Activated T-helper 9 cell treated with anti-CD3 and anti-CD28 coated beads, Interleukin-2, amount 50 U/mL, for 16 hours (primary cell): ENCODE measurements at regions not wholly inside any gene's neighbourhood (a gene's known extent, or its start where the extent isn't known, plus 50 kb on each side); places are given as distances from the start of the nearest gene placed in this dataset.

ENCODE experiments used
- DNase-seq: peaks from one replicate; pipeline ENCODE4 v3.0.0-alpha.2; 2020; ENCODE audit warnings: low read depth

GRCh38 chr15:67000896-67001295, 64.5 kb upstream of the SMAD3 start:
- no peak for DNase-seq

DNA sequence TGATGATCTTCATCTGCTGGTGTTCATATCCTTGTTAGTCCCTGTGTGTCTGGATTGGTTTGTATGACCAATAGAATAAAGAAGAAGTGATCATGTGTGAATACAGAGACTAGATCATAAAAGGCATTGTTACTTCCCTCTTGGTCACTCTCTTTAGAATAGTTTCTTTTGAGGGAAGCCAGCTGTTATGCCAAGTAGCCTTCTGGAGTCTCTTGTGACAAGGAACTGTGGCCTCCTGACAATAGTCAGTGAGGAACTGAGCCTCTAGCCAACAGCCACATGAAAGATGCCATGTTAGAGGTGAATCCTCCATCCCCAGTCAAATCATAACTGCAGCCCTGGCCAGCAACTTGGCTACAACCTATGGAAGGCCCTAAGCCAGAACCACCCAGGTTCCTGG, 63.0 kb upstream of the SMAD3 start:
- no peak for DNase-seq

GRCh38 chr15:67003586-67003985, 61.8 kb upstream of the SMAD3 start:
- DNase-seq: no peak

- DNase-seq: no peak
Measured at GRCh38 chr15:67004142-67004541, 61.3 kb upstream of the SMAD3 start.

- no peak for DNase-seq
Measured at GRCh38 chr15:67005294-67005996, 60.0 kb upstream of the SMAD3 start.

GRCh38 chr15:67006083-67007065, 59.0 kb upstream of the SMAD3 start:
- no peak for DNase-seq

DNA sequence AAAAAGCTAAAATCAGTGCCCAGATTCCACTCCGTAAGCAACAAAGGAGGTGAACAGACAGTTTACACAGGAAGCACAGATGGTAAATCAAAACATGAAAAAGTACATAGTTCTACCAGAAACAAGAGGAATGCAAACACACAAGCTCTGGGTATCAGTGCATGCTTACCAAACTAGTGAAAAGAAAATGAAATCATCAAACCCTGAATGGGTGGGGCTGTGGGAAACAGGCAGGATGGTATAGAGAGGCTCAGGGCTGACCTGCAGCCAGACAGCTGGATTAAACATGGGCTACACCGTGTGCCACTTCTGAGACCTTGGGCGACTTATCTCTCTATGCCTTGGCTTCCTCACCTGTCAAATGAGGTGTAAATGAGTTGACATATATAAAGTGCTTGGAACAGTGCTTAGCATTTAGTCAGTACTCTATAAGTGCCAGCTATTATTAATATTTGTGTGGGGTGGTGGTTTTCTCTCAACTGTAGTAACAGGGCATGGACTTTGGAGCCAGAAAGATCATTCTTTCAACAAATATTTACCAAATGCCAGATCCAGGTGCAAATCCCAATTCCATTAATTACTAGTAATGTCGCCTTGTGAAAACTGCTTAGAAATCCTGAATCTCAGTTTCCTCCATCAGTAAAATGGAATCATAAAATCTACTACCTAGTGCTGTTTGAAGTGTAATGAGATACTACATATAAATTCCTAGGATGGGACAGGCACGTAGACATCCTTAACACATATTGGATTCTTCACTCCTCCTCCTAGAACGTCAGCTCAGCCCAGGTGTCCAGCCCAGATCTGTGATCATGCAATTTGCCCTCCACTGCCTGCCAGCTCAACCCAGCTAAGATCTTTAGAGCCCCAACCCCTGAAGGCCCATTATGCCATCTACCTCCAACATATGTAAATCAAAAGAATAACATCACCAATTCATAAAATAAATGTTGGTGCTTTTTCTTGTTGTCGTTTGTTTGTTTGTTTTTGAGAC, 55.5 kb upstream of the SMAD3 start:
- DNase-seq: no peak

- DNase-seq: no peak
Measured at GRCh38 chr15:67010898-67011616, 54.3 kb upstream of the SMAD3 start.

GRCh38 chr15:67011617-67012005, 53.8 kb upstream of the SMAD3 start:
- DNase-seq: no peak

DNA sequence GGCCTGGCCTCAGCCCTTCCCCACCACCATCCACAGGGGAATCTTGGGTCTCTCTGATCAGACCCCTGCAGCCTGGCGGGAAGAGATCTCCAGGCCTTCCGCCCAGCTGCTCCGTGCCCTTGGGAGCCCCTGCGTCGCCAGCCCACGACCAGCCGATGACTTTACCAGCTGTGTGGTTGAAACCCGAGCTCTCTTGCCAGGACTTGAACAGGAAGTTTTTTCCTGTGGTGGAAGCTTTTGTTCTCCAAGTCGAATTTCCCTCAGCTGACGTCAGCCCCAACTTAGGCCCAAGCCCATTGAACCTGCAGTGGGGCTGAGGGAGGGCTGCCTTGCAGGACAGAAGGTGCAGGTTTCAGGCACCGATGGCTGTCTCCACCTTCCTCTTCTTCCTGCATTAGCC, 51.7 kb upstream of the SMAD3 start:
- no peak for DNase-seq
